Kidney (tissue), 13 donors: ENCODE measurements at regions not wholly inside any gene's neighbourhood (a gene's known extent, or its start where the extent isn't known, plus 50 kb on each side); places are given as distances from the start of the nearest gene placed in this dataset.

Source experiments
- DNase-seq, 5 donors: peaks; one replicate each; pipeline ENCODE4 v3.0.0-alpha.2; 2013 to 2020
- FAIRE-seq: peaks from 2 replicates; lab custom pipeline; 2012; peaks lifted over from hg19 to GRCh38; lab: Jason Lieb, UNC
- H3K27ac ChIP-seq, 2 donors: one replicate each; pipeline ENCODE4 v1.7.0; 2013; ENCODE audit warnings: low read depth in 2 of 2, low read length in 2 of 2, inconsistent platforms in 1 of 2
- H3K27me3 ChIP-seq: one replicate; pipeline ENCODE4 v1.7.1; 2013; ENCODE audit warnings: low read length, inconsistent platforms; ENCODE audit not compliant: control insufficient read depth, insufficient read depth
- H3K36me3 ChIP-seq, 3 donors: one replicate each; pipeline versions ENCODE4 v1.7.0 to v1.7.1; 2013; ENCODE audit warnings: low read length in 3 of 3, control low read depth in 1 of 3, inconsistent platforms in 1 of 3; ENCODE audit not compliant: insufficient read depth in 3 of 3, control insufficient read depth in 2 of 3
- H3K4me1 ChIP-seq, 3 donors: one replicate each; pipeline versions ENCODE4 v1.7.0 to v1.7.1; 2013; ENCODE audit warnings: low read length in 3 of 3, inconsistent platforms in 1 of 3, low read depth in 1 of 3; ENCODE audit not compliant: control insufficient read depth in 2 of 3, insufficient read depth in 2 of 3
- H3K4me3 ChIP-seq, 3 donors: one replicate each; pipeline versions ENCODE4 v1.7.0 to v1.8.1; 2013; ENCODE audit warnings: low read length in 3 of 3, control low read depth in 1 of 3, inconsistent platforms in 1 of 3
- H3K9ac ChIP-seq, 3 donors: one replicate each; pipeline versions ENCODE4 v1.7.0 to v1.7.1; 2013; ENCODE audit warnings: low read length in 3 of 3, control low read depth in 1 of 3, inconsistent platforms in 1 of 3
- H3K9me3 ChIP-seq, 3 donors: one replicate each; pipeline versions ENCODE4 v1.7.0 to v1.7.1; 2013; ENCODE audit warnings: low read length in 3 of 3, control low read depth in 1 of 3, inconsistent platforms in 1 of 3; ENCODE audit not compliant: control insufficient read depth in 2 of 3, insufficient read depth in 1 of 3
- CTCF ChIP-seq: IDR thresholded peaks from 3 replicates; pipeline ENCODE4 v1.5.1; 2012; ENCODE audit warnings: mild to moderate bottlenecking, moderate library complexity, borderline replicate concordance; ENCODE audit not compliant: insufficient read depth; ENCODE audit errors: extremely low read depth
- intact Hi-C: fragments of 100-400 bp; cut with DNase I; formaldehyde crosslinking; loops from one replicate; pipeline ENCODE4 v1.11.1; 2022
- donor health status: control.
- donor health status: control.
- donor health status: control.
- donor health status: control.
- donor health status: control.
- donor health status: DM: yes; HTN: yes; CAD: no.
- donor health status: Normal renal cell carcinoma (clear cell type).

- no peak overlapping the region for H3K27ac ChIP-seq
- H3K9me3 ChIP-seq, result no peaks in the 10 kb centered on the region
- FAIRE-seq, result no peak
- DNase-seq, result no peak
- no peak overlapping the region for H3K4me3 ChIP-seq
- no peak for TF ChIP-seq CTCF
- intact Hi-C loops, result no loop called here
- H3K9ac ChIP-seq, result no peak overlapping the region
- peaks cover 0 to 13% (median 4%) of the 10 kb centered on the region in 3 donors for H3K4me1 ChIP-seq
- no peaks in the 10 kb centered on the region for H3K36me3 ChIP-seq
- no peaks in the 10 kb centered on the region for H3K27me3 ChIP-seq
These were observed 324.5 kb downstream of the GADD45G start for GRCh38 chr9:89929315-89929672.

- DNase-seq, result peak in 4 of 5 donors; percentile 78 to 90 (median 86)
- H3K27ac ChIP-seq, result no peak overlapping the region
These were observed 325.1 kb downstream of the GADD45G start for GRCh38 chr9:89929673-89930480.

GRCh38 chr9:89933578-89933977 is 328.8 kb downstream of the GADD45G start:
- Histone ChIP-seq H3K4me1 (peaks cover 0 to 13% (median 4%) of the 10 kb centered on the region in 3 donors), H3K36me3 (no peaks in the 10 kb centered on the region), H3K27me3 (no peaks in the 10 kb centered on the region), H3K9ac (no peak overlapping the region), H3K4me3 (no peak overlapping the region), H3K27ac (no peak overlapping the region), H3K9me3 (no peaks in the 10 kb centered on the region)
- FAIRE-seq (no peak), DNase-seq (no peak)
- intact Hi-C loops, result no loop called here
- TF ChIP-seq CTCF, result no peak

More at GRCh38 chr9:89929673-89930480, 325.1 kb downstream of the GADD45G start:
- H3K27me3 ChIP-seq, result no peaks in the 10 kb centered on the region
- no peak for TF ChIP-seq CTCF
- peaks cover 0 to 13% (median 4%) of the 10 kb centered on the region in 3 donors for H3K4me1 ChIP-seq
- H3K9ac ChIP-seq, result no peak overlapping the region
- H3K4me3 ChIP-seq, result no peak overlapping the region
- FAIRE-seq, result no peak
- H3K9me3 ChIP-seq, result no peaks in the 10 kb centered on the region
- H3K36me3 ChIP-seq, result no peaks in the 10 kb centered on the region
- intact Hi-C loops, result no loop called here
